Ishikawa (cell line): ENCODE measurements at regions not wholly inside any gene's neighbourhood (a gene's known extent, or its start where the extent isn't known, plus 50 kb on each side); places are given as distances from the start of the nearest gene placed in this dataset.

ENCODE experiments used
- CEBPB ChIP-seq: IDR thresholded peaks from 2 replicates; pipeline ENCODE4 v1.6.1; 2012
- CREB1 ChIP-seq: IDR thresholded peaks from 2 replicates; pipeline ENCODE4 v1.6.1; 2012; ENCODE audit warnings: low read depth
- NFIC ChIP-seq: IDR thresholded peaks from 2 replicates; pipeline ENCODE4 v1.6.1; 2012
- RAD21 ChIP-seq: IDR thresholded peaks from 2 replicates; pipeline ENCODE4 v1.6.1; 2012; ENCODE audit warnings: low read depth
- TEAD4 ChIP-seq: IDR thresholded peaks from 2 replicates; pipeline ENCODE4 v1.6.1; 2012
- YY1 ChIP-seq: IDR thresholded peaks from 2 replicates; pipeline ENCODE4 v1.6.1; 2012; ENCODE audit warnings: low read depth
- TF ChIP-seq, protein P1 (sequence below): IDR thresholded peaks from 2 replicates; pipeline ENCODE4 v1.6.1; 2012
- TF ChIP-seq, protein P2 (sequence below): IDR thresholded peaks from 2 replicates; pipeline ENCODE4 v1.6.1; 2012; ENCODE audit warnings: low read depth, mild to moderate bottlenecking
- TF ChIP-seq, protein P3 (sequence below): IDR thresholded peaks from 2 replicates; pipeline ENCODE4 v1.6.1; 2012

DNA sequence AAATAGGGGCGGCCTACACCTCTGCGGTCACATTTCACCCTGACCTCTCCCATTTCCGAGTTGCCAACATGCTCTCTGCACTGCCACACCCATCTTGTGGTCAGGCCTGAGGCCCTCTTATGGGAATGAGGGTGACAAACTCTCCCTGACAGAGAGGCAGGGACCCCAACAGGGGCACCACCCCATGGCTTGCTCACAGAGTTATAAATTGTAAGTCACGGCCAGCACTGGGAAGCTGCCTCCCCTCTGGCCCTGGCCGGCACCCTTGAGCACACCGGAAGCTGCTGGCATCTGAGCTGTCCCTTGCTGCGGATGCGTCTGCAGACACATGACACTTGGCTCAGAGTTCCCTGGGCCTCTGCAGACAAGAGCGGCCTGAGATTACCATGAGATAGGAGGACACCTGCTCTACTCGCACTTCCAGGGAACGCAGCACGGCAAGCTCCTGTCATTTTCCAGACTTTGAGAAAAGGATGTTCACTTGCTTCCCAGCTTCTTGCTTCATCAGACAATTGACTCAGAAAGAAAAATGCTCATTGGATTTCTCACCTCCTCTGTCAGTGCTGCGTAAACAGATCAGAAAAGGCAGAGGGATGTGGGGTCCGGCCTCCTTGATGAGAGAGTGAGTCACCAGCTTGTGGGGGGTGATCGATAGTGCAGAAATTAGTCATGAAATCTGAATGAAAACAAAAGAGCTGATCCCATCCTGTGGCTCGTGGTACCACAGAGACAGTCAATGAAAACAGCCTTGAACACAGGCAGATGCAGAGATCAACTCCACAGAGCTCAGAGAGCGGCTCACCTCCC, 269.8 kb downstream of the SYK start:
- TF ChIP-seq, protein P1, sequence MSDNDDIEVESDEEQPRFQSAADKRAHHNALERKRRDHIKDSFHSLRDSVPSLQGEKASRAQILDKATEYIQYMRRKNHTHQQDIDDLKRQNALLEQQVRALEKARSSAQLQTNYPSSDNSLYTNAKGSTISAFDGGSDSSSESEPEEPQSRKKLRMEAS, result no peak
- TF ChIP-seq NFIC (no peak), CREB1 (no peak), RAD21 (no peak), YY1 (no peak), TEAD4 (no peak), CEBPB (no peak)
- TF ChIP-seq, protein P2, sequence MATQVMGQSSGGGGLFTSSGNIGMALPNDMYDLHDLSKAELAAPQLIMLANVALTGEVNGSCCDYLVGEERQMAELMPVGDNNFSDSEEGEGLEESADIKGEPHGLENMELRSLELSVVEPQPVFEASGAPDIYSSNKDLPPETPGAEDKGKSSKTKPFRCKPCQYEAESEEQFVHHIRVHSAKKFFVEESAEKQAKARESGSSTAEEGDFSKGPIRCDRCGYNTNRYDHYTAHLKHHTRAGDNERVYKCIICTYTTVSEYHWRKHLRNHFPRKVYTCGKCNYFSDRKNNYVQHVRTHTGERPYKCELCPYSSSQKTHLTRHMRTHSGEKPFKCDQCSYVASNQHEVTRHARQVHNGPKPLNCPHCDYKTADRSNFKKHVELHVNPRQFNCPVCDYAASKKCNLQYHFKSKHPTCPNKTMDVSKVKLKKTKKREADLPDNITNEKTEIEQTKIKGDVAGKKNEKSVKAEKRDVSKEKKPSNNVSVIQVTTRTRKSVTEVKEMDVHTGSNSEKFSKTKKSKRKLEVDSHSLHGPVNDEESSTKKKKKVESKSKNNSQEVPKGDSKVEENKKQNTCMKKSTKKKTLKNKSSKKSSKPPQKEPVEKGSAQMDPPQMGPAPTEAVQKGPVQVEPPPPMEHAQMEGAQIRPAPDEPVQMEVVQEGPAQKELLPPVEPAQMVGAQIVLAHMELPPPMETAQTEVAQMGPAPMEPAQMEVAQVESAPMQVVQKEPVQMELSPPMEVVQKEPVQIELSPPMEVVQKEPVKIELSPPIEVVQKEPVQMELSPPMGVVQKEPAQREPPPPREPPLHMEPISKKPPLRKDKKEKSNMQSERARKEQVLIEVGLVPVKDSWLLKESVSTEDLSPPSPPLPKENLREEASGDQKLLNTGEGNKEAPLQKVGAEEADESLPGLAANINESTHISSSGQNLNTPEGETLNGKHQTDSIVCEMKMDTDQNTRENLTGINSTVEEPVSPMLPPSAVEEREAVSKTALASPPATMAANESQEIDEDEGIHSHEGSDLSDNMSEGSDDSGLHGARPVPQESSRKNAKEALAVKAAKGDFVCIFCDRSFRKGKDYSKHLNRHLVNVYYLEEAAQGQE, result no peak
- TF ChIP-seq, protein P3, sequence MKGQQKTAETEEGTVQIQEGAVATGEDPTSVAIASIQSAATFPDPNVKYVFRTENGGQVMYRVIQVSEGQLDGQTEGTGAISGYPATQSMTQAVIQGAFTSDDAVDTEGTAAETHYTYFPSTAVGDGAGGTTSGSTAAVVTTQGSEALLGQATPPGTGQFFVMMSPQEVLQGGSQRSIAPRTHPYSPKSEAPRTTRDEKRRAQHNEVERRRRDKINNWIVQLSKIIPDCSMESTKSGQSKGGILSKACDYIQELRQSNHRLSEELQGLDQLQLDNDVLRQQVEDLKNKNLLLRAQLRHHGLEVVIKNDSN, result no peak
